ENCODE measurements at regions not wholly inside any gene's neighbourhood (a gene's known extent, or its start where the extent isn't known, plus 50 kb on each side); places are given as distances from the start of the nearest gene placed in this dataset.
A peak's percentile ranks its signal among the peaks of the same experiment; 100 is the strongest.

- DNase-seq = no peak
Measured at GRCh38 chr17:31702041-31702440, 157.0 kb downstream of the COPRS start.

DNA sequence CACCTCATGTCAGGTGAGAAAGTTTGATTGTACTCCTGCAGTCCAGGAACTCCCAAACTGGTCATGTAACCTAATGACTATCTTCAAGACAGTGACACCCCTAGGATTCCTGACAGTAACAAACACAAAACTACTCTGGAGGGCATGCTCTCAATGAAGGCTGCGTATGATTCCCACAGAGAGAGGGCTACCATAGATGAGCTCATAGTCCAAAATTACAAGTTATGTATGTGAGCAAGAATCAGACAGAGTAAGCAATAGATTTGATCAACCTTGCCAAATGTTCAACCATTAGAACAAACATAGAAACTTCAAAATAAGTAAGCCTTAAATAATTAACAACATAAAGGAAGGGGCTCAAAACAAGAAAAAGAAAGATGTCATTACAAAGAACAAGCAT, 158.1 kb downstream of the COPRS start:
- DNase-seq = no peak

- no peak for DNase-seq
Measured at GRCh38 chr17:31699886-31700285, 159.2 kb downstream of the COPRS start.

- DNase-seq = peak; percentile 11
Measured at GRCh38 chr17:31699281-31699680, 159.8 kb downstream of the COPRS start.

- no peak for DNase-seq
Measured at GRCh38 chr17:31698751-31699150, 160.3 kb downstream of the COPRS start.

- no peak for DNase-seq
Measured at GRCh38 chr17:31697838-31698237, 161.2 kb downstream of the COPRS start.

- no peak for DNase-seq
Measured at GRCh38 chr17:31696703-31697325, 162.2 kb downstream of the COPRS start.

GRCh38 chr17:31696184-31696602, 162.9 kb downstream of the COPRS start:
- DNase-seq = peak; percentile 98

DNA sequence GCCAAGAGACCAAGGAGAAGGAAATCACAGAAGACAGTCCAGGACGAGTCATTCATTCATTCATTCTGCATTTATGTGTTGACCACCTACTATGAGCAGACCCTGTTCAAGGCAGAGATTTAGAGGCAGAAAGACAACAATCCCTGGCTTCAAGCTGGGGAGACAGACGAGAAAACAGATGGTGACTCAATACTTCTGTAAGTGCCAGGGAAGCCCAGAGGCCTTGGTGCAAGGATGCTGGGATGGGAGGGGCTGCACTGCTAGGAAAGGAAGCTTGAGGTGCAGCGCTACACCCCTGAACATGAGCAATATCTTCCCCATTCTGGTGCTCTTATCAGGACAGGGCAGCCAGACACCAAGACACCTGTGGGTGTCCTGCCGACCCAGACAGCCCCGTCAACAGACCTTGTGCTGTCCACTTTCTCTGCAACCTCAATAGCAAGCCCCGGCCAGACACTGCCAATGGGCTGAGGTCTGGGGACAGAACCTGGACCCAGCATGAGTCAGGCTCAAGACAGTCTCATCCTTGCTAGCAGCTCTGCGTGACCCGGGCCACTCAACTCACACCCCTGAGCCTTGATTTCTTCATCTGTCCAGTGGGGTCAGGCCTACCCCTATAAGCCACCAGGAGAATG, 163.5 kb downstream of the COPRS start:
- peak; percentile 49 for DNase-seq

- no peak for DNase-seq
Measured at GRCh38 chr17:31693433-31694220, 165.4 kb downstream of the COPRS start.

GRCh38 chr17:31692632-31693031, 166.4 kb downstream of the COPRS start:
- DNase-seq = no peak

GRCh38 chr17:31692027-31692426, 167.0 kb downstream of the COPRS start:
- no peak for DNase-seq

DNA sequence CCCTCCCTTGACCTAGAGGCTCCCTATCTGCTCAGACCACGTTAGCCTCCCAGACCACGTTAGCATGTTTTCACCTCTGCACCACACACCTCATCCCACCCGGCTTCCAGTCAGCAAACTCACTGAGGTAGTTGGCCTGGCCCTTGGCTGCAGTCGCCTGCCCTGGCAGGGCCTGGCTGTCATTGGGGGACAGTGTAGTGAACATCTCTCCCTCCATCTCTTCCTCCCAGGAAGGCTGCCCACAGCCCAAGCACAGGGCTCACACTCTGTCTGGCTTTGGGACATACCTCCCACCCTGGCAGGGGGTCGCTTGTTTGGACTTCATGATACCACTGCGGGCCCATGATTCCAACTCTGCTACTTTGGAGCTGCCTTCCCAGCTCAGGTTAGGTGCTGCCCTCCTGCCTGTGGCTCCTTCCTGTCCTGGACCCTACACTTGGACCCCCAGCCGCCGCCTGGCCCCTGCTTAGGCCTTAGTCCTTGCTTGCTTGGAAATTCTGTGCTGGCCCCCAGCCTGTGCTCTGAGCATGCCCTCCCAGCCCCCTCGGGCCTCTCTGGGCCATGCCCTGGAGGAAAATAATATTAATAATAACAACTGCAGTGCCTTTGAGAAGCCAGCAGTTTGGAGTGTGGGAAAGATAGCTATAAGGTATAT, 167.7 kb downstream of the COPRS start:
- DNase-seq = no peak

- peak; percentile 41 for DNase-seq
Measured at GRCh38 chr17:31690151-31690551, 168.9 kb downstream of the COPRS start.

DNA sequence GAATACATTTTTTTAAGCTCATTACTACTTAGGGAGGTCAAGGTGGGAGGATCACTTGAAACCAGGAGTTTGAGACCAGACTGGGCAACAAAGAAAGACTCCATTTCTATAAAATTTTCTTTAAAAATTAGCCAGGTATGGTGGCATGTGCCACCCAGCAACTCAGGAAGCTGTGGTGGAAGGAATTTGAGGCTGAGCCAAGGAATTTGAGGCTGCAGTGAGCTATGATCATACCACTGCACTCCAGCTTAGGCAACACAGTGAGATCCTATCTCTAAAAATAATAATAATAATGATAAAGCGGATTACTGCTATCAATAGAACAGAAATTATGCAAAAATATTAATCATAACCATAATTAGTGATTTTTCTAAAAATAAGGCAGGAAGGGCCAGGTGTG, 170.3 kb downstream of the COPRS start:
- DNase-seq = peak; percentile 59

- no peak for DNase-seq
Measured at GRCh38 chr17:31687505-31688126, 171.4 kb downstream of the COPRS start.

DNA sequence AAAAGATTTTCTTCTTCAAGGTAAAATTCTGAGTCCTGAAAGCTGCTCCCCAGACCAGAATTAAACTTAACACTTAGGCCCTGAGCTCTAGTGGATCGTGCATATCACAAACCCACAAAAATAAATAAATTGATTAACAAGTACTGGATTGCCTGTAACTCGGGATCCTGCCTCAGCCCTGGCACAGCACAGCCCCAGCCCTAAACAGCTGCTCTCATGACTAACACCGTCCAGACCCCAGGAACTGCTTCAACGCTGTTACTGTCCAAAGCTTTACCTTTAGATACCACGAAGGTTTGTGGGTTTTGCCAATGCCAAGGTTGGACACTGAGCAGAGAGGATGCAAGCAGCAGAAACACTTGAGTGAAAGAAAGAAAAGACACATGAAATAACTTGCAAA, 172.5 kb downstream of the COPRS start:
- DNase-seq = no peak

DNA sequence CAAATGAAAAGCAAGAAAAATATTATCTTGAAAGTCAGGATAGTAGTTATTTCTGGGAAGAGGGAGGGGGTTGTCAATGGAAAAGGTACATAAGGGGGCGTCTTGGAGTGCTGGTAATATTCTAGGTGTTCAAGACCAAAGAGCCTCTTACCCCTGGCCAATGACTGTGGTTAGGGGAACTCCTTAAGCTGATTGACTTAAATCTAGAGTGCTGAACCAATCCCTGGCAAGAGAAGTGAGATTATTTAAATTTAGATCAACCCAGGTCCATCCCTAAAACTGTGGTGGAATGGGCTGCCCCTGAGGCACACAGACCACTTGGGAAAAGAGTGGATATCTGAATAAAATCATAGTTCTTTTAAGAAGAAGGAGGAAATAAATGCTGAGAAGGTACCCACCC, 174.1 kb downstream of the COPRS start:
- DNase-seq = no peak

- no peak for DNase-seq
Measured at GRCh38 chr17:31680126-31680525, 178.9 kb downstream of the COPRS start.

GRCh38 chr17:31679667-31680066, 179.4 kb downstream of the COPRS start:
- DNase-seq = no peak

DNA sequence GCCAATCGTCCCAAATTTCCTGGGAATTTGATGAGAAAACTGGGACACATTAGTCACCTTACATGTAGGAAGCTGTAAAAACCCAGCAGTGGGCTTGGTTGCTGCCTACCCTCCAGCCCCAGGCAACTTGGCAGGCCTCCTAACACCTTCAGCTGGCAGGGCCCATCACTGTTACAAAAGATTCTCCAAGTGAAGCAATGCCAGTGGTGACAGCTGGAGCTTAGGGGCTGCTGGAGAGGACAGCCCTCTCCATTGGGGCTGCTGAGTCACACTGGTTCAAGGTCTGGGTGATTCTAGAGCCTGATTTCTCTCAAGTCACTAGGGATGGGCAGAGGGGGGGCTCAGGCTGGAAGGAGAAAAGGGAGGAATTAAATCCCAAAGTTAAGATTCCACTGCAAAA, 180.6 kb downstream of the COPRS start:
- peak; percentile 71 for DNase-seq

- no peak for DNase-seq
Measured at GRCh38 chr17:31677681-31678080, 181.4 kb downstream of the COPRS start.

GRCh38 chr17:31677036-31677435, 182.0 kb downstream of the COPRS start:
- DNase-seq = no peak

All from EL (cell line).